NCI-H2171 treated with DMSO at 0.1 percent for 48 hours (cell line): ENCODE measurements at regions not wholly inside any gene's neighbourhood (a gene's known extent, or its start where the extent isn't known, plus 50 kb on each side); places are given as distances from the start of the nearest gene placed in this dataset.
"Not testable (repeated sequence)": the region's sequence is repeated elsewhere in the genome, so short reads cannot be mapped to it uniquely, and the experiment has no call there.

ENCODE experiments used
- DNase-seq: peaks from one replicate; lab custom pipeline; 2025; lab: John Stamatoyannopoulos, UW

- DNase-seq: no peak
Observed at GRCh38 chr4:14309431-14309830, 681.9 kb upstream of the BOD1L1 start.

DNA sequence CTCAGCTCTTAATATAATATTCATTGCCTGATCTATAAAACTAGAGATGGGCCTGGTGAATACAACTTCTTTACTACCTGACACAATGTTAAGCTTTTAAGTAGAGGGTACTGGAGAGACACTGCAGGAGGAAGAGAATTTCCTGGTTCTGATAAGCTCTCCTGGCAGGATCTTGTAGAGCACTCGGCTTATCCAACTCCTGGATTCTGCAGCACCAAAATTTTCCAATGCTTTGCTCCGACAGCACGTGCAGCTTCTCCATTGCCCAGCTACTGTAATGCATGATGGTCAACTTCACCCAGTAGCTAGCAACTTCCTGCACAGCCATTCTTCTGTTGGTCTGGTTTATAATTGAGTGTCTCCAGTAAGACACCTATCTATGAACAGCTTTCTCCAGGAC is 686.2 kb upstream of the BOD1L1 start:
- DNase-seq: no peak

DNA sequence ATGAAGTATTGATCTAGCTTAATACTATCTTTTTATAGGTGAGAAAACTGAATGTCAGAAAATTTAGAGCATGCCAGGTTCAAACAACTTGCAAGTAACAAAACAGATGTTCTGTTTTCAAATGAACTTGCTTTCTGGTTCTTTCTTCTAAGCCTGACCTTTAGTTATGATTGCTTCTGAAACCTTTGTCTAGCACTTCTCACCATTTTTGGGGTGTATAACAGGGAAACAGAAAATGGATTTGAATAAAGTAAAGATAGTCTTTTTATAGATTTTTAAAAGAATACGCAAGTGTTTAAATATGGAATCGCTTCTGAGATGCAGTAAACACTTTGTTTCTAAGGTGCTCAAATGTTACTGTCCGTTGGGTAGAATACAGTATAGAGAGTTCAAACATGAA is 687.2 kb upstream of the CPEB2 start:
- DNase-seq: no peak

GRCh38 chr4:14317351-14317750 is 684.9 kb upstream of the CPEB2 start:
- no peak for DNase-seq

GRCh38 chr4:14318671-14319070 is 683.6 kb upstream of the CPEB2 start:
- DNase-seq: no peak

DNA sequence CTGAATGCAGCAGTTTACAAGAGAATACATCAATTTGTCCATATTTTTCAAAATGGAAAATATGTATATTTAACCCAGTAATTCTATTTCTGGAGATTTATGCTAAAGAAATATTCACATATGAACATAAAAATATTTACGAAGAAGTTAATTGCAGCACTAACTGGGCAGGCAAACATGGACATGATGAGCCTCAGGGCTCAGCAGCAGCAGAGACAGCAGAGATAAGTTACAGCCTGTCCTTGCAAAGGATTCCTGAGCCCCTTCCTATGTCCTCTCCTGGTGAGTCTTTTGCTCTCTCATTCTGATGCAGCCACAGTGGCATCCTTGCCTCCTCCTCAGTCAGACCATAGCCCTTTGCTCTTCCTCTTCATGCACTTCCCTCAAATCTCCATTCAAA is 680.6 kb upstream of the CPEB2 start:
- DNase-seq: no peak

DNA sequence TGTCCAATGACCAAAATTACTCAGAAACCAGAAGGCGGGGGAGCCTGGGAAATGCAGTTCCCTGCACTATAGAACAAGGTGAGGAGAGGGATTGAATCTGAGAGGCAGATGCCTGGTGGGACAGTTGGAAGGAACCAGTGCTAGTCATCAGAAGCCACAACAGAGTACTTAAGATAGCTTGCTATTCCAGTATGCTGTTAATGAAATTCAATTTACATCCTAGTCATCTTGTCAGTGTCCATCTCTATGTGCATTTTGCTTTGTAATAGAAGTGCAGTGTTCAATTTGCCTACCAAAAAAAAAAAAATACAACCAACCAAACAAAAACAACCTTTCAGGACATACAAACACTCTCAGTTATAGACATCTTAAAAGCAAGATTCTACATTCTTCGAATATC is 679.1 kb upstream of the CPEB2 start:
- no peak for DNase-seq

- DNase-seq: no peak
Observed at GRCh38 chr4:14329228-14329627, 673.1 kb upstream of the CPEB2 start.

GRCh38 chr4:14333616-14334015 is 668.7 kb upstream of the CPEB2 start:
- no peak for DNase-seq

DNA sequence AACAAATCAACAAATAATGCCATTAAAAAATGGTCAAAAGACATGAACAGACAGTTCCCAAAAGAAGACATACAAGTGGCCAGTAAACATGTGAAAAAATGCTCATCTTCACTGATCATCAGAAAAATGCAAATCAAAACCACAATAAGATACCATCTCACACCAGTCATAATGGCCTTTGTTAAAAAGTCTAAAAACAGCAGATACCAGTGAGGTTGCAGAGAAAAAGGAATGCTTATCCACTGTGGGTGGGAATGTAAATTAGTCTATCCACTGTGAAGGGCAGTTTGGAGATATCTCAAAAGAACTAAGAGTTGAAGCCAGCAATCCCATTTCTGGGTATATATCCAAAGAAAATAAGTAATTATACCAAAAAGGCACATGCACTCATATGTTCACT is 668.1 kb upstream of the CPEB2 start:
- no peak for DNase-seq

- no peak for DNase-seq
Observed at GRCh38 chr4:14335872-14336271, 666.4 kb upstream of the CPEB2 start.

GRCh38 chr4:14336656-14337055 is 665.6 kb upstream of the CPEB2 start:
- DNase-seq: no peak

- no peak for DNase-seq
Observed at GRCh38 chr4:14337892-14338584, 664.2 kb upstream of the CPEB2 start.

DNA sequence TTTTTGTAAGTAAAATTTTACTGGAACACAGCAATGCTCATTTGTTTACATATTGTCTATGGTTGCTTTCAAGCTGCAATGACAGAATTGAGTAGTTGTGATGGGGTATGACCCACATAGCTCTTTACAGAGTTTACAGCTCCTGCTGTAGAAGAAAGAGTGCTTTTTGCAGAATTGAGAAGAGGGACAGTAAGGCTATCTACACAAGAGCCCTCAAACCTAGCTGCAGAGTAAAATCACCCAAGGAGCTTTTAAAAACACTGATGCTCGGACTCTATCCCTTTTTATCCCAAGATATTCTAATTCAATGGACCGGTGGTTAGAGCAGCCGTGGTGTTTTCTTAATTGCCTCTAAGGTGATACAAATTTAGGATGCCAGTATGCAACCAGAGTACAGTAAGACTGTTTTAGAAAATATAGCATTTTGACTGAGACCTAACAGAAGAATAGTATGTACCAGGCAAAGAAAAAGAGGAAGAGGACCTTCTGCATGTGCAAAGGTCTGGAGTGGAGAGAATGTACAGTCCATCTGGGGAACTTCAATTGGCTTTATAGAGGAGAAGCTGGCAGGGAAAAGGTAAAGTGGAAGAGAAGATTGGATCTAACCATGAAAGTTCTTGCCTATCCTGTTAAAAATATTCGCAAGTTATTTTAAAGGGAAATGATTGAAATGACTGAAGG is 663.6 kb upstream of the CPEB2 start:
- no peak for DNase-seq

DNA sequence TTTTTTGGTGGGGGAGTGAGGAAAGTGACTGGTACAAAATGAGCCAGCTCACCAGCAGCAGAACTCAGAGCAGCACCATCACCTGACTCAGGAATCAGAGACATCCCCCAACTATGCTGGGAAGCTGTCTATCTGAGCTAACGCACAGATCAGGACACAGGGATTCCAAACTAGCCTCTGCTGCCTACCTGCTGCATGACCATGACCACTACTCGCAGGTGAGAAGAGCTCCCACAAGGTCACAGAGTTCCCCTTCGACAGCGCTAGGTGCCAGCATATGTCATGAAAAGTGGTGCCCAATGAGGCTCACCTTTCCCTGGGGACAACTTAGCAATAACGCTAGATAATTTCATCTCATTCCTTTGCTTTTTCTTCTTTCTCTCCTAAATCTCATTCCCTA is 662.6 kb upstream of the CPEB2 start:
- DNase-seq: no peak

DNA sequence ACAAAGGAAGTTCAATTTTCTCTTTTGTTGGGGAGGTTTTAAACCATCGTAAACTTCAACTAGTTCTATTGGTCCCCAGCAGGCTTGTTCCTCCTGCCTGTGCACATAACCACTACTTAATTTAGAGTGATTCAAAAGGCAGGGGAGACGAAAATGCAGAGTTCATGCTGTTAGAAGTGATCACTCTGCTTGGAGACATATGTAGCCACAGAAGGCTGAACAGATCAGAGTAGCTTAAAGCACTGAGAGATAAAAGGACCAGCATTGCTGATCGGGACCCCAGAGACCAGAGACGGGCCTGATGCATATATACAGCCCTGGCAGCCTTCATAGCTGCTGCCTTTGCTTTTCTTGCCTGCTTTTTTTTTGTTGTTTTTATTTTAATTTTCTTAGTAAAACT is 662.0 kb upstream of the CPEB2 start:
- DNase-seq: no peak

DNA sequence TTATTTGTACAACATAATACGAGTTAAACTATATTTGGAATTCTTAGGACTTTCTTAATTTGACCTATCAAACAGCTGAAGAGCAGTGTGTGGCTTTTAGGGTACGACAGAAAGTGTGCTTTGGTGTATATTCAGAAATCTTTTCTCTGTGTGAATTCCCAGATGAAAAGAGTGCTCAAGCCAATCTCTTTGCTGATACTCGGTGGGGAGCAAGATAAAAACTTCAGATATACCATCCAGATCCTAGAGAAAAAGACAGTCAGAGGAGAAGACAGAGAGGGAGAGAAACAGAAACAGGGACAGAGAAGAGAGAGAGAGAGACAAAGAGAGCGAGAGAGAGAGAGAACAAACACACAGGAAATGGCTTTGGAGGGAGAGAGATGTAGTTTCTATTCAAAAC is 658.3 kb upstream of the CPEB2 start:
- no peak for DNase-seq

- DNase-seq: no peak
Observed at GRCh38 chr4:14345356-14345775, 656.9 kb upstream of the CPEB2 start.

DNA sequence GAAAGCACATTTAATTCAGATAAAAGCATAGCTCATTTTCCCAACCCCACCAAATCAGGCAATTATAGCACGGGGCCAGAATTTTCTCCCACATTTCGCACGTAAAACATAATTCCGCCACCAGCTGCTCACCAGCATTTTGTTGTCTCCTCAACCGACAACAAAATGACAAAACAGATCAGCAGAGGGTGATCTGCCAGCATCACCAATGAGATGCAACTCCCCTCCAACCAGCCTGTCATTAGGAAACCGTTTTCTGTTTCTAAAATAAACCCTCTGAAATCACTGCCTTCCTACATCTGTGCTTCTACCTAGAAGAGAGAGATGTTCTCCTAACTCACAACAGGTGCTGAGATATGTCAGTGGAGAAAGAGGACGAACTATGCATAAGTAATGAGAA is 654.8 kb upstream of the CPEB2 start:
- DNase-seq: no peak

GRCh38 chr4:14348506-14348905 is 653.8 kb upstream of the CPEB2 start:
- no peak for DNase-seq

GRCh38 chr4:14358544-14359160 is 643.6 kb upstream of the CPEB2 start:
- not testable (repeated sequence) for DNase-seq

DNA sequence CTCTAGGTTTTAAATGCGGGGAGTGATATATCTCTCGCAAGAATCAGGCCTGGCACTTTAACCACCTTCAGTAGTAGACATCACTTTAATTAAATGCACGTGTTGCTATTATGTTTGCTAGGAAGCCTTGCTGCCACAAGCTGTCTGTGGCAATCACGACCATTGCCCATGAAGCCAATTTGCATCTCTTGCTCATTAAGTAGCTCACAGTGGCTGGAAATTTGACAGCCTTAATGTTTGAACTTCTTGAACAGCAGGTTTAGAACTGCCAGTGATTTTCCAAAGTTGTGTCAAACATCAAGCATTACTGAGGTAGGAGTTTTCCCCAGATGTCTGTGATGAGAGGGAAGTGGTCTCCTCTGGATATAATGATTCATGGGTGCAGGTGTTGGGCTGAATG is 642.3 kb upstream of the CPEB2 start:
- no peak for DNase-seq

GRCh38 chr4:14361084-14361483 is 641.2 kb upstream of the CPEB2 start:
- no peak for DNase-seq

DNA sequence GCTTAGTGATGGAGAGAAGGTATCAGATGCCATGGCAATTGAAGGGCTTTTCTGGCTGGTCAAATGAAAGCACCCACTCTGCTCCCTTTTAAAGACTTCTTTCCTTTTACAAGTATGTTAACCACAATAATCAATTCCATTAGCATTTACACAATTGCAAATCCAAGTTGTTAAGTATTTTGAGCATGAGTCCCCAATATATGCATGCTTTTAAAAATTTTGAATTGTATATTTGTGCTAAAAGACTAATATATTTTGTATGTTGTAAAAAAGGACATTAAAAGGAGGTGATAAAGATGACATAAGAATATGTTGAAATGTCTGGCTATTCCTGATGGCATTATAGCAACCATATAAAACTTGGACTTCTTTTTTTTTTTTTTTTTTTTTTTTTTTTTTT is 639.9 kb upstream of the CPEB2 start:
- DNase-seq: no peak
